Fibroblast of peridontal ligament (primary cell): ENCODE measurements at regions not wholly inside any gene's neighbourhood (a gene's known extent, or its start where the extent isn't known, plus 50 kb on each side); places are given as distances from the start of the nearest gene placed in this dataset.
A peak's percentile ranks its signal among the peaks of the same experiment; 100 is the strongest.
"Not testable (repeated sequence)": the region's sequence is repeated elsewhere in the genome, so short reads cannot be mapped to it uniquely, and the experiment has no call there.

Experiments used
- DNase-seq: peaks from one replicate; pipeline ENCODE4 v3.0.0-alpha.2; 2010; ENCODE audit errors: extremely low read depth

GRCh38 chr3:187475613-187476012, 107.4 kb downstream of the RTP4 start:
- DNase-seq, result not testable (repeated sequence)

GRCh38 chr3:187473778-187474406, 105.7 kb downstream of the RTP4 start:
- DNase-seq, result peak; percentile 2

GRCh38 chr3:187466306-187466705, 98.1 kb downstream of the RTP4 start:
- not testable (repeated sequence) for DNase-seq

GRCh38 chr3:187465503-187465902, 97.3 kb downstream of the RTP4 start:
- DNase-seq, result no peak

GRCh38 chr3:187464682-187465081, 96.5 kb downstream of the RTP4 start:
- no peak for DNase-seq

GRCh38 chr3:187458921-187459320, 90.7 kb downstream of the RTP4 start:
- no peak for DNase-seq

- DNase-seq, result no peak
Observed at GRCh38 chr3:187458383-187458782, 90.2 kb downstream of the RTP4 start.

DNA sequence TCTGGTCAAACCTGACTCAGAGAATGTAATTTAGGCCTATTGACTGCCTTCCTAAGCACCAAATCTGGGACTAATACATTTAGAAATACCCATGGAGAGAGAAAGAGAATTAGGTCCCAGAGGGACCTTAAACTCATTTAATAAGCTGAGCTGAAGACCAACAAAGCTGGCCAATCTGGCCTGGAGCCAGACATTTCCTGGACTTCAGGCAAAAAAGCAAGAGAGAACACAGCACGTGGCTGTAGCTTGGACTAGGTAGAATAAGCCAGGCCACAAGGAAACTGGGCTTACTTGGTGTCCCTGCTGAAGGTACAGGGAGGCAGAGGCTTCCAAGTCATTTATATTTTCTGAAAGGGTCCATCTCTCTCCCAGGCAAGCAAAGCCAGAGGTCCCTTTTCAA, 88.1 kb downstream of the RTP4 start:
- DNase-seq, result peak; percentile 6

DNA sequence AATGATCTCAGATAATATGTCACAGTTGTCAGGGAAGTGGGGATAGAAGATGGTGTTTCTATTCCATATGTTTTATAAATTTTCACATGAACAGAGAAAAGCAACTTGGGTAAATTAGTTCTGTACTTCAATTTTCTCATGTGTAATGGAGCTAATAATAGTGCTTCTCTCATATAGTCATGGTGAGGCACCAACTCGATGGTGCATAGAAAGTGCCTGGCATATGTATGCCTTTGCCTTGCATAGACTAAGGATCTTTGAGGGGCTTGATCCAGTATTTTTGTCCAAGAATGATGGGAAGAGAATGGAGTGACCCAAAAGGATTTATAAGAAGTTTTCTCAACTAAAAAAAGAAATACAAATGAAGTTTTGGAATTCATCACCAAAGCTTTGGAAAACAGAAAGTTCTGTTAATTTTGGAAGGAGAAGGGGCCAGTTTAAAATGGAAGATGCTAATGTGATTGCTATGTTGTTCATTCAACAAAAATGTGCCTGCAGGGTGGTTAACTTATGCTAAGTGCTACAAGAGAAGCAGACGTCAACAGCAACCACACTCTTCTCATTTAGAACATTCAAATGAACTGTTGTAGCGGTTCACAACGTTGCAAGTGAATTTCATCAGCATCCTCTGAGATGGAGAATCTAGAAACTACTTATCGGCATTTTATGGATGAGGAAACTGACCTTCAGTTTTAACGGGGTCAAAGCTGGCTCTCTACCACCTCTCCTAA, 86.1 kb downstream of the RTP4 start:
- no peak for DNase-seq

DNA sequence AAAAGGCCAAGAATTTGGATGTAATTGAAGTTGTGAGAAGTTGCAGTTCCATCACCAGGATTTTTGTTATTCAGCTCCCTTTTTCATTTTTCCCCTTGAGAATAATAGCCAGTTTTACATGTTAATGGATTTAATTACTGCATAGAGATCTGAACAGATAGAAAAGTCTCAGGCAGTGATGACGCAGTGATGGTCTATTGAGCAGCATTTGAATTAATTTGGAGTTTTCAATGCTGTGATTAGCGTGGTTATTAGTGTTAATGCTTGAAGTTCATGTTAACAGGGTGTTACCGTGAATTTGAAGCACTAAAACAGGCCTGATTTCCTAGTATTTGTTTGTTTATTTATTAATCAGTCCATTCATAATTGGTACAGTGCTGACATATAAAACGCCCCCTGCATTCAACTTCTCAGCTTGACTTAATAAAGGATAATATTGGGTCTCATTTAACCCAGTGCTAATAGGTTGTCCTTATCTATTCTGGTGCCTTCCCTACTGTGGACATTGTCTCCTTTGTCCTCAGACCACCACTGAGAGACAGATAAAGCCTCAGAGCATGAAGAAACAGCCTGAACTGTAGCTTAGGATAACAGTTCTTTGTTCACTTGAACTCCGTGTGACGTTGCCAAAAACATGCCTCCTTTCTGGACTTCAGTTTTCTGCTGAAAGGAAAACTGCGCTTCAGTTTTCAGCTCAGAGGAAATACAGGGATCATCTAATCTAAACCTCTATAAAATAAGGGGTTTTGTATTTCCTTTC, 82.4 kb downstream of the RTP4 start:
- no peak for DNase-seq

GRCh38 chr3:187448674-187449073, 80.5 kb downstream of the RTP4 start:
- no peak for DNase-seq

DNA sequence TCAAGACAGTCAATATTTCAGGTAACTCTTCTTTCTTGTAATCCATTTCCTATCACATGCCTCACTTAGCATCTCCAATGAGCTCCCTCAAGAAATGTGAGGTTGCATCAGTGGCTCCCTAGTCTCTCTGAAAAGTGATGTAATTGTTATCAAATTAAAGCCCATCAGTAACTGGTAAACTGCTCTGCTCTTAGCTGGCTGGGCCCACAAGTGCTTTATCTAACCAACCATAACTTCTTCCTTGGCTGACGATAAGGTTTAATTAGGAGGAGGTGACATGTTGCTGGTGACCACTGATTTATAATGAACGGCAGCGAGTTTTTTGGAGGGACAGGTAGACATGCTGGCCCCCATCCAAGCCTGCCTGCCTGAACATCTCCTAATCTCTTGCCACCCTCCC, 79.6 kb downstream of the RTP4 start:
- DNase-seq, result no peak

DNA sequence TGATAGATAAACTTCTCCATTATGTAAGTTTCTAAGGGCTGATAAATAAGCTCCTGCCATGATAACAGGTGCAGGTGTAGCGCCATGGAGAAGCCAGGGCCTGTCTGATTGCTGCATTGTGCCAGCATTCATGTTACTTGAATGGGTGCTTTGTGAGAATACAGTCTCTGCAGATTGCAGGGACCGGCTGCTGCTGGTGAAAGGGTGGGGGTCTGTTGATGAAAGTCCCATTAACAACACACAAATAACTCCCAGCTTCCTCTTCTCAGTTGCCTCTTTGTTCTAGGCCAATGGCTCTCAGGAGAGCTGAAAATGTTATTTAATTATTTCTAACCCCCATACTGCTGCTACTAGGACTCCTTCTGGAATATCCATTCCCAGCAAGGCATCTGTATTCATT, 77.2 kb downstream of the RTP4 start:
- no peak for DNase-seq

DNA sequence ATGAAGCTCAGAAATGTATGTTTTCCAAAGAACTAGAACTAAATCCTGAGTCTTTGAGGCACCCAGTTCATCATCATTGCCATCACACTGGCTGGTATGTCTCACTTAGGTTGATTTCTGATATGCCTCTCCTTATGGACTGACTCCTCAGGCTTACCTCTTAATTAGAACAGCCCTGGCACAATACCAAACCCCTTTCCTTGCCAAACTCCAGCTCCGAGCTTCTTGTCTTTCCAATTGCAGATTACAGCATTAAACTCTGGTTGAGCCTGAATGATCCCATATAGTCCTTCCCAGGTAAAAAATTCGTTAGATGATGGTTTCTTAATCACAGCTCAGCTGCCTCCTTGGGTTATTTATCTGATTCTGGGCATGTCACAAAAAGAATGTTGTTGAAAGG, 66.3 kb downstream of the RTP4 start:
- no peak for DNase-seq

GRCh38 chr3:187430576-187430975, 62.4 kb downstream of the RTP4 start:
- DNase-seq, result no peak
